GM18867 (cell line): ENCODE measurements at regions not wholly inside any gene's neighbourhood (a gene's known extent, or its start where the extent isn't known, plus 50 kb on each side); places are given as distances from the start of the nearest gene placed in this dataset.

Source experiments
- ATAC-seq: cut with Tn5 transposase; IDR thresholded peaks from one replicate; pipeline ENCODE4 v1.9.1; 2021; ENCODE audit warnings: mild to moderate bottlenecking, moderate library complexity; ENCODE audit not compliant: unreplicated experiment

DNA sequence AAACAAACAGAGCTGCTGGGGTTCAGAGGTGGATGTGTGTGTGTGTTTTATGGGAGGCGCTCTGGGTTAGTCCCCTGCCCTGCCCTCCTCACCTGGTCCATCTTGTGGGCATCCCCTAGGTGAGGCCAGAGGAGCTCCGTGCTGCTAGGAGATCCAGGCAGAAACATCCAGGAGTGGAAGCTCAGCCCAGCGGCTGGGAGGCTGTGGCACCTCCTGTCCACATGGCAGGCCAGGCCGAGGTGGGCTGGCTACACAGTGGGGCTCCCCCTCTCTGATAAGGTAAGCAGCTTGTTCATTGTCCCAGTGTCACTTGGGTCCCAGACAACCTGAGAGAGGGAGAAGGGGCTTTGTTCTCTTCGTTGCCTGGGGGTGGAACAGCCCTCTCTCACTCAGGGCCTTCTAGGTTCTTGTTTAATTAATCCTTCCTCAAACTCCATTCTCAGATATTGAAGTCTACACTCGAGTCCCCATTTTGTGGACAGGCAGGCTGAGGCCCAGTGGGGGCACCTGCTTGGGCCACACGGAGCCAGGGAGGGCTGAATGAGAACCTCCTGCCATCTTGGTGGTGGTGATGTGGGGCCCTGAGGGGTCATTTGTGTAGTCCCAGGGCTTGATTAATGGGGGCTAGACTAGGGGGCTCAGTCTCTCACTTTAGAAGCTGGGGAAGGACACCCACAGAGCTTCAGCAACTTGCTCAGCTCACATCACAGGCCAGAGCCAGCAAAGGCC is 216.8 kb upstream of the GPR26 start:
- no peak for ATAC-seq

DNA sequence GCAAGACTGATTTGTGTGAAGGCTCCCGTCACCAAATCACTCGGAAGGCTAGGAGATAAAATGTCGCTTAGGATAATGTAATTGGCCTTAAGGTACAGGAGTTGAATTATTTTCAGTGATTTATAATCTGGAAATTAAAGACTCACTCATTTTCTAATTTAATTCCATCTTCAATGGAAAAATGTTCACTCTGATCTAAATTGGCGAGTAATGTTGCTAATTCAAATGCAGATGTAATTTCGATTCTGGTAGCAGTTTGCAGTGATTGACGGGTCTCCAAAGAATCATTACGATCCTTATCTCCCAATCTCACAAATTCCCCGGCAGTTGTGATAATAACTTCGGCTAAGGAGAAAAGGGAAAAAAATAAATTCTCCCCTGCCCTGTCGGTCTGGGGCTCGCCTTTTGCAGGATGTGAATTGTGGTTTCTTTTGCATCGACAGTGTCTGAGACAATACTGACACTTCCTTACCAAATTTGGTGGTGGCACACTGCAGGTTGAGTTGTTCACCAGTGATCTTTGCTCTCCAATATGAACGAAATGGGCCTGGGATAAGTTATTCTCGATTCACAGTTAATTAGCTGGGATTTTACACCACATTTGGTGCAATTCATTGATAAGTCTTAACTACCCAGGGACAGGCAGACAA is 215.1 kb upstream of the GPR26 start:
- ATAC-seq = no peak

DNA sequence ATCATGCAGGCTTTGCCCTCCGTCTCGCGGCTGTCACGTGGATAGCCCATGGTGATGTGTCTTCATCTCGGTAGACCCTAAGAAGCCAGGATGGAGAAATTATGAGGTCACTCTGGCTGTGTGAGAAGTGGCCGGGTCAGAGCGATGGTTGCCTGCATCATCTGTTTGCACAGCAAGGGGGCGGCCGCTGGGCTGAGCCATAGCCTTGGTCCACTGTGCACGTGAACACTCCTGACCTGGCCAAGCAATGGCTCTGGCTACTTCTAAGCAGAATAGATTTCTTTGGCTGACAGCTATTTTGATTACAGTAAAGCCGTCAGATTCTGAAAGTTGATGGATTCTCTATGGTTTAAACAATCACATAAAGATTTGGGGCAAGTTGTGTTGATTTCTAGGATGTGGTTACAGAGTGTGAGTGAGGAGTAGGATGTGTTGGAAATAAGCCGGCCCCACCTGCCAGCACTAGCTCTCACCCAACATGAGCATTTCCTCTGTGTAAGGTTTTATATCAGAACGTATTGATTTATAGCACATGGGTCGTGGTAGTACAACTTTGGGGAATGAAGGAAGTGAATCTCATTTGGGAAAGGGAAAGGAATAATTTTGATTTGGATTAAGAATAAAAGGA is 214.4 kb upstream of the GPR26 start:
- ATAC-seq = no peak

DNA sequence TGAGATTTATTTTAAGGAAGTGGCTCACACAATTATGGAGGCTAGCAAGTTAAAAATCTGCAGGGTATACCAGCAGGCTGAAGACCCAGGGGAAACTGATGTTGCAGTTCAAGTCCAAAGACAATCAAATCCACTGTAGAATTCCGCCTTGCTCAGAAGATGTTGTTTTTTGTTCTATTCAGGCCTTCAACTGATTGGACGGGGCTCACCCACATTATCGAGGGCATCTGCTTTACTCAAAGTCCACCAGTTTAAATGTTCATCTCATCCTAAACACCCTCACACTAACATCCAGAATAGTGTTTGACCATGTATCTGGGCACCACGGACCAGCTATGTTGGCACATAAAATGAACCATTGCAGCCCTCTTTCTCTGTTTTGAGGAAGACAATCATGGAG is 211.2 kb upstream of the GPR26 start:
- ATAC-seq = no peak

DNA sequence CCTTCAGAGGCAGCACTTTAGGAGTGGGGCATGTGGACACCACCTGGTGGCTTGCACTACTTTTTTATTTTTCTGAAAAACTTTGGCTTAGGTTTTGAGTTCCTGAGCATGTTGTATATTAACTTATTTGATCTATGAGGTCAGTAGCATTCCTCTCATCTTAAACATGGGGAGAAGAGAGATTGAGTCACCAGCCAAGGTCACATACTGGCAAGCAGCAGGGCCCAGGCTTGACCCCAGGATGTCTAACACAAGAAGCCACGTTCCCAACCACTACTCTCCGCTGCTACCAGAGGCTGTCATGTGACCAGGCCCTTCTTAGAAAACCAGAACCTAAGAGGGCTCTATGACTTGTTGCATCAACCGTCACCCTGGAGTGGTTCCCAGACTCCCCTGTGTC is 210.3 kb upstream of the GPR26 start:
- ATAC-seq = no peak

DNA sequence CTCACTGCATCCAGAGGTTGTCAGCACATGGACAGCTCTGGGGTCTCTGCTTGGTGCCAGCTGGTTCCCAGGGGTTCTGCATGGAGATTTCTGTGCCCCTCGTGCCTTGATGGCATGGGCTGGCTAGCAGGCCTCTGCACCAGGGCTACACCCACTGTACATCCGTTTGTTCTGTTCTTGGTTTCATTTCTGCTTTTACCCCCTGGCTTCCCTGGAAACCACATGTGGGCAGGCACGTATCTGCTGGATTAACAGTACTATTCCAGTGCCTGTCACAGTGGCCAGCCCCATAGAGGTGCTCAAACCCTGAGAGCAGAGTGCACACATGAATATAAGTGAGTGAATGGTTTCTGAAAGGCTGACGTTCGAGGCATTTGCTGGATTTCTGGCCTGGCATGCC is 207.2 kb upstream of the GPR26 start:
- no peak for ATAC-seq

DNA sequence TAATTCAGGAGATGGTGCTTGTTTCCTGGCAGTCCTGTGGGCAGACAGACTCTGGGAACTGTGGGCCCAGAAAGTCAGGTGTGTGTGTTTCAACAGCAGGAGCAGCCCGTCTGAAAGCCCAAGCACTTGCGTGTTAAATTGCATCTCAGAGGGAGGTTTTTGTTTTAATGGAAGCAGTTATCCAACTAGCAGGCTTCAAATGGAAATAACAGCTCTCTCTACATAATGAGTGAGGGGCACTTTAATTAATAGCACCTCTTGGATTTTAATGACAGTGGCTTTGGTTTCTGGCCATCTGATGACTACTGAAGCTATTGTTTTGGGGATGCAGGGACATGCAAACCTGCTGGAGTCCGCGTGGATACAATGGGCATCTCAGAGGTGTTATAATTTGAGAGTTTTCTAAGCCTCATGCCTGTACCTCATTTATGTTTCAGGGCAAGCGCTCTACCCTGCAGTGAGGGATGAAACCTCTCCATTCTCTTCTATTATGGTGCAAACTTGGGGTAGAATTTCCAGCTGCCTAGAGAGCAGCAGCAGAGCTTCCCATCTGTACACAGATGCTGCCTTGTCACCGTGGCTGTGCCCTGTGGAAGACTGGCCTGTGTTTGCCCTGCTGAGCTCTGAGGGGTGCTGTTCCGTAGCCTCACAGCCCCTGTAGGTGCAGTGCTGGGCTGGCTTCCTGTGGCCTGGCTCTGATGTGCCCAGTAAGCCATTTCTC is 206.6 kb upstream of the GPR26 start:
- ATAC-seq = no peak

DNA sequence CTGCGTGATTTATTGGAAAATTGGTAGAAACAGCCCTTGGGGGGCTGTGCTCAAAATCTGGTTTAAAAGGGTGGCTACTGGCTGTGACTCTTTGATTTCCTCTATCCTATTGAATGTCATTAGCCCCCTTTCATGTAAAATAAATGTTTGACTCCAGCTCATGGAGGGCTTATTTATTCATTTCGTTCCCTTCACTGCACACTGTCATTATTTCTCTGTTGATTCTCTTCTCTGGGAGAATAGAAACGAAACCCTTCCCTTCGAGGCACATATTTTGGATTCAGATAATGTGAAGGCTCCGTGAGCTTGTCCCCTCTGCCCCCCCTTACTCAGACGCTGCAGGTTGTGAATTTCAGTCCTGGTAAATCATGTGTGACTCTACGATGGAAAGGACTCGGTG is 203.9 kb upstream of the GPR26 start:
- no peak for ATAC-seq

DNA sequence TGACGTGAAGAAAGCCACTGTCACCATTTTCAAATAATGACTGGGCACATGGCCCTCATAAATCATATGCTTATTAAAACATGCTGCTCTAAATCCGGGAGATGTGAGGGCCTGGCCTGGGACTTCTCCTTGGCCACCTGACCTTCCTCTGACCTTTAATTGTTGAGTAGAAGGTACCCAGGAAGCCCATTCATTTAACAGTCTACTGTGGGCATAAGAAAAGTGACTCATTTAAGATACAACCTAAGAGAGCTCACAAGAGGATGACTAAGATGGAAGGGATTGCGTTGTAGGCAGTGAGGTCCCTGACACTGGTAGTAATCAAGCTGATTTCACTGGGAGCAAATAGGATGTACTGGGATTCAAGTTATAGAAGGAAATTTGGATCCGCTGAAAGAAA is 203.4 kb upstream of the GPR26 start:
- no peak for ATAC-seq

DNA sequence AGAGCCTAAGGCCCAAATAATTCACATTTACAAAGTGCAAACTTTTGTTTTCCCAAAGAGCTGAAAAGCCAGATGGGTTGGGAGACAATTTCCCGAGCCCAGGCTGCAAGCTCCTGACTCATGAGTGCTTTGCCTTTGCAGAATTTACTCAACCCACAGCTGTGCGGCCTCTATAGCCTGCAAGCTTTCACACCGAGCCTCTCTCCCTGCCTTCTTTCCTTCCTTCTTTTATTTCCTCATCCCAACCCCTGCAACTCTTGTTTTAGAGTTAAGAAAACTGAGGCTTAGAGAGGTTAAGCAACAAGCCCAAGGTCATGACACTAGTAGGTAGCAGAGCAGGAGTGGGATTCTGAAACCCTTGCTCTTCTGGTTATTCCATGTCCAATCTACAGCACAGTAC is 203.0 kb upstream of the GPR26 start:
- ATAC-seq = no peak

DNA sequence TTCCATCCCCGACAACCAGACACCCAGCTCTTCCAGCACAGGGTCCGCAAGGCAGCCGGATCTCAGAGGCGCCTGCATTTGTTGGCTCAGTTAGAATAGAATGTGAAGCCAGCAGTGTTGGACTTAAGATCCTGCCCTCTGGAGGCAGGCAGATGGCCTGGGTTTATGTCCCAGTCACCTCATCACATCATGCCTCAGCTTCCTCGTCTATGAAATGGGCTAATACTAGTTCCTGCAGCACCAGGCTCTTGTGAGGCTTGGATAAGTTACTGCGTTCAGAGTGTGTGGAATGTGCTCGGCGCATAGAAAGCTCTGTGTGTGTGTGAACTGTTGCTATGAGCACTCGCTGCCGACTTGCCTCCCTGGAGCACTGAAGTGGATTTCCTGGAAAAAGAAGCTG is 202.5 kb upstream of the GPR26 start:
- no peak for ATAC-seq

DNA sequence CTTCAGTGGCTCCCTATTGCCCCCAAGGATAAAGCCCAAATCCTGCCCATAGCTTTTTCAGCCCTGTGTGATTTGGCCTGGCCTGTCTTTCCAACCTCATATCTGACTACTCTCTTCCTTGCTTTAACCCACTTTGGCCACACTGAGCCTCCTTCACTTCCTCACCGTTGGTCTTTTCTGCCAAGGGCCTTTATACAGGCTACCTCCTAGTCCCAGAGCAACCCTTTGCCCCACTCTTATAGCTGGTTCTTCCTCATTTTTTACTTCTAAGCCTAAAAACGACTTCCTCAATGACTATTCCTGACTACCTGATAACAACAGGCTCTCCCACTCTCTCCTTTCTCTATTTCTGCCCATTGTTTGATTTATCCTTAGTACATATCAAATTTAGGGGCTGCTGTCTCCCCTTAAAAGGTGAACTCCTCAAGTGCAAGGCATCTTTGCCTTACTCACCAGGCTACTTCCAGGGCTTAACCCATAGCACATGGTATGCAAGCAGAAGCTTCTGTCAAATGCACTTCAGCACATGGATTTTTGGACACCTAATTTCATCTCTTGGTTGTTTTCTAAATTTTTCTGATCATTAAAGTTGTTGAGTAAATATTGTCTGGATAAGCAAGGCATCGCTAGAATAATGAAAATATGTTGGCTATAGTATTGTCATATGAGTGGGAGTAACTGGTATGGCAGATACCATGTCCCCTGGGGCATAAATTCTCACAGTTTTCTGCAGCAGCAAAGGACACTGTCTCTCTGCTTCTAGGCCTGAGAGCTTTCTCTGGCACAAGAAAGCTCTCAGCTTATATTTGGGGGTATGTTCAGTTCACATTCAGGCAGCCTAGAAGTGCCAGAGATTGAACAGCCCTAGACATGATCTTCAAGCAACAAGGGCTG is 201.5 kb upstream of the GPR26 start:
- ATAC-seq = no peak

DNA sequence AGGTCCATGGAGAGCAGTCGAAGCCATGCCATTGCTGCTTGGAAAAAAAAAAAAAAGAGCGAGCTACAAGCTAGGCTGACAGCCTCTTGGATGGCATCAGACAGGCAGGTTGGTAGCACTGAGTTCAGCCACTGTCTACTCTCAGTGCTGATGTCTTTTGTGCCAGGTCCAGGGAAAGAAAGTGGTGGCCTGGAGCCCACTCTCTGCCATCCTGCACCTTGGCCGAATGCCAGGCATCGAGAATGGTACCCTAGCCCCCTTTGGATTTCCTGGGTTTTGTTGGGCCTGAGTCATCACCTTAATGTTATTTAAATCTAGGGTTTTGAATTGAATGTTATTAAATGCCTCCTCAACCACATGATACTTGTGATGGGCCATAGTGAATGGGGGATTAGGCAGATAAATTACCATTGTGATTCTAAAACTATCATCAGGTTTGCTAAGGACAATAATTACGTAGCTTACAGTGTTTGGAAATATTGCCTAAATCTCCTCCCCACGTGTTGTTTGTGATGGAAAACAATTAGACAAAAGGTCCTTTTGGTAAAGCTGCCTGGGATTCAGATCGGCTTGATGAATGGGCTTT is 195.7 kb upstream of the GPR26 start:
- ATAC-seq = no peak

DNA sequence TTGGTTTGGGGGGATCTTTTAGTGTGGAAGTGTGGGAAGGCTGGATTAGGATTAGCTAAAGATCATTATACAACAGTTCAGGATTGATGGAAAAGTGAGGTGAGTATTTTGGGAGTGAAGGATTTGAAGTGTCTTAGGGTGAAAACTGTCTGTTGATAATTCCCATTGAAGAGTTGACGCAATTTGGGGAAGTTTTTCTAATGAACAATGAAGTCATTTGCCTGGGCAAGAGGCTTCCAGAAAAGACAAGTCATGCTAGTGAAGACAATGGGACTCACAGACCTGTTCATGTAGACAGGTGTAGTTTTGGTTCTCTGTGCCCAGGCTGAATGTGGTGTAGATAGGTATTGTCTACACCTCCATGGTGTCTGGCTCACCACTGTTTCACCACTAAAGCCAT is 194.3 kb upstream of the GPR26 start:
- ATAC-seq = no peak

DNA sequence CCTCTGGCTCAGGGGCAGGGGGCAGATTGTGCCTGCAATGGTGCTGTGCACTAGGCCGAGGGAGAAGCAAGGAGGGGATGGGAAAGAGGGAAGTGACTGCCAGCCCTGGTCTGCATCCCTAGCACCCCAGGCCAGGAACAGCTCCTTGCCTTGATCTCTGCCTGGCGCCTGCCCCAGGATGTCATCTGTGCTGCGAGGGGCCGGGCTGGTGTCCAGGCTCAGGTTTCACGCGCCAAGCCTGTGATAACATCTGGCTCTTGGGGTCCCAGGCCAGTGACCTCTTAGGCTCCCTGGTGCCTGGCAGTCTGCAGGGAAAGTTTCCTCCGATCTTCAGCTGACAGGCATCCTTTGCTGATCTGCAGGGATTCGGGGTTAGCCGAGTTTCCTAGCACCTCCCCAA is 193.5 kb upstream of the GPR26 start:
- ATAC-seq = no peak

DNA sequence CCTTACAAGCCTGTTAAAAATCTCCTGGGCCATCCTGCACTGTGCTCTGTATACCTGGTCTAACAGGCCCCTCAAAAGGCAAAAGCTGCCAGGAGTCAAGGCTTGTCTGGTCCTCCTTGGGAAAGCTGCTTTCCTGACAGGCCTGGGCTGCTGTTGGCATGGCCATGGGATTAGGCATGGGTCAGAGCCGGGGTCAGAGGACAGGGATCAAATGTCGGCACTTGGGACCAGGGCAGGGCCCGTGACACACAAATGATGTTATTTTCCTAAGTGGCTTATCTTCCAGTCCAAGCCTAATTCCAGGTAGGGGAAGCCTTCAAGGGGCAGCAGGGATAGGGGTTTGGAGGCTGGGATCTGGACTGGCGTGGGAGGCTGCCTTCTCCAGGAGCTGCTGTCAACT is 191.5 kb upstream of the GPR26 start:
- no peak for ATAC-seq

DNA sequence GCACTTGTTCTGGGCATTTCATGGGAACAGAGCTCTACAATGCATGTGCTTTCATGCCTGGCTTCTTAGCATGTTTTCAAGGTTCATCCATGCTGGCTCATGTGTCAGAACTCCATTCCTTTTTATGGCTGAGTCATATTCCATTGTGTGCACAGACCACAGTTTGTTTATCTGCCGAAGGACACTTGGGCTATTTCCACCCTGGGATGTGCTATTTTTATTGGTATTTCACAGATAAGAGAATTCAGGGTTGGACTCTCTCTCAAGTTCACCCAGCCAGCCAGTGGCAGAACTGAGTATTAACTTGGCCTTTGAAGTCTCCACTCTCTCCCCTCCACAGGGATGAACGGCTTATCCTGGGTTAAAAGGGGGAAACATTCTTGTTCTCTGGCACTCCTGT is 190.7 kb upstream of the GPR26 start:
- no peak for ATAC-seq

DNA sequence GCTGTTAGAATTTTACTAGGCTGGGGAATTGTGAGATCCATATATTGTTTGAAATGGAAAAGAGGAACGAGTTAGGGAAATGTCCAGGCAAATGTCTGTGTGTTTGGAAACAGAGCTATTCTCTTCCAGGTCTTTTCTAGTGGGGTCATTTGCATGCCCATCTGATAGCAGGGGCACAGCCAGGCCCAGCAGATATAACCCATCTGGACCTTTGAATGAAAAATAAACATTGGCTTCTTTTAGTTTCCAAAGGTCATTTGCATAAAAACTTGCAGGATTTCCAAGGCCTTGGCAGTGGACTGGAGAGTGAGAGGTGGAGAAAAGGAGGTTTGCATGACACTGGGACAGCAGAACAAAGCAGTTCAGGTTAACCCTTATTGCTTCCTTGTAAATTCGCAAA is 188.0 kb upstream of the GPR26 start:
- no peak for ATAC-seq

DNA sequence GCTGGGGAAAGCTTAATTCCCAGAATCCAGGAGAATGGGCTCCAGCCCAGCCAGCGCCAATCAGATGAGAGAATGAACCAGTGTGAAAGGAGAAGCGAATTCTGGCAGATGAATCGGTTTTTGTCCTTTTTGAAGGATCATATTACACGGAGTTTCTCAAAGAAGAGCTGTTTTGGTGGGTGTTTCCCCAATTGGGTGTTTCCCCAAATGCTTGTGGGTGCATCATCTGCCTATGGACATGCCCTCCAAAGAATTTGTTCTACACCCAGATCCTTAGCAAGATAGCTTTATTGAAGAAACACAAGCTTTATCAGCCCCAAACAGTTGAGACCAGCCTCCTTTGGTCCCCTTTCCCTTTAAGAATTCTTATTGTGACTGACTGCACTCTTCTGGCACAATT is 186.5 kb upstream of the GPR26 start:
- ATAC-seq = no peak

DNA sequence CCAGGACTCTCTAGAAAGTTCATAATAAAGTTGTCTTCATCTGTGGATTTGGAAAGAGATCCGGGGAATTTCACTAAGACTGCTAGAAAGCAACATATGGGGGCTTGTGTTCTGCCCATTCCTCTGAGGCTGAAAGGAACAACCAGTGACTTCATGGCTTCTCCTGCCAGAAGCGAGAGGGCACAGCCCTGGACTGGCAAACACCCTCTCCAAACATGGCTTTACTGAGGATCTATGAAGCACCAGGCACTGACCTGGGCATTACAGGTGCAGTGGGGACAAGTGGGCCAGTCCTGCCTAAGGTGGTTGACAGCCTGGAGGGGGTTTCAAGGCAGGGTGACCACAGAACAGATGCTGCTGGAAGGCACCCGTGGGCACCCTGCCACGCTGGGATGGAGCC is 185.8 kb upstream of the GPR26 start:
- ATAC-seq = no peak
